Muscle layer of duodenum (tissue), 2 donors: ENCODE measurements at regions not wholly inside any gene's neighbourhood (a gene's known extent, or its start where the extent isn't known, plus 50 kb on each side); places are given as distances from the start of the nearest gene placed in this dataset.

ENCODE experiments used
- H3K27ac ChIP-seq: one replicate; pipeline ENCODE4 v1.7.0; 2013; ENCODE audit warnings: mild to moderate bottlenecking, low read length
- H3K27me3 ChIP-seq: one replicate; pipeline ENCODE4 v1.7.0; 2013; ENCODE audit warnings: low read depth, mild to moderate bottlenecking, control low read depth, low read length
- H3K36me3 ChIP-seq, 2 donors: one replicate each; pipeline ENCODE4 v1.7.0; 2013; ENCODE audit warnings: low read length in 2 of 2, control low read depth in 1 of 2, mild to moderate bottlenecking in 1 of 2; ENCODE audit not compliant: insufficient read depth in 2 of 2, control insufficient read depth in 1 of 2
- H3K4me1 ChIP-seq, 2 donors: one replicate each; pipeline ENCODE4 v1.7.0; 2013; ENCODE audit warnings: low read length in 2 of 2, mild to moderate bottlenecking in 2 of 2, control low read depth in 1 of 2, moderate library complexity in 1 of 2; ENCODE audit not compliant: insufficient read depth in 2 of 2, control insufficient read depth in 1 of 2
- H3K4me3 ChIP-seq, 2 donors: one replicate each; pipeline ENCODE4 v1.7.0; 2013; ENCODE audit warnings: low read length in 2 of 2, low read depth in 1 of 2, mild to moderate bottlenecking in 1 of 2
- H3K9me3 ChIP-seq, 2 donors: one replicate each; pipeline ENCODE4 v1.7.0; 2013; ENCODE audit warnings: low read length in 2 of 2, control low read depth in 1 of 2, mild to moderate bottlenecking in 1 of 2; ENCODE audit not compliant: control insufficient read depth in 1 of 2
- donor health status: healthy.

- Histone ChIP-seq H3K27me3 (no peaks in the 10 kb centered on the region), H3K27ac (no peak overlapping the region), H3K4me3 (no peak overlapping the region), H3K9me3 (no peaks in the 10 kb centered on the region), H3K4me1 (no peaks in the 10 kb centered on the region), H3K36me3 (no peaks in the 10 kb centered on the region)
Measured at GRCh38 chr2:217222309-217222910, 362.5 kb upstream of the TNP1 start.

- H3K4me3 ChIP-seq = no peak overlapping the region
- H3K9me3 ChIP-seq = no peaks in the 10 kb centered on the region
- H3K27me3 ChIP-seq = no peaks in the 10 kb centered on the region
- no peaks in the 10 kb centered on the region for H3K4me1 ChIP-seq
- H3K27ac ChIP-seq = no peak overlapping the region
- H3K36me3 ChIP-seq = no peaks in the 10 kb centered on the region
Measured at GRCh38 chr2:217220228-217221013, 360.6 kb upstream of the TNP1 start.

GRCh38 chr2:217219164-217219520, 359.3 kb upstream of the TNP1 start:
- Histone ChIP-seq H3K4me1 (no peaks in the 10 kb centered on the region), H3K27me3 (no peaks in the 10 kb centered on the region), H3K36me3 (no peaks in the 10 kb centered on the region), H3K4me3 (no peak overlapping the region), H3K9me3 (no peaks in the 10 kb centered on the region), H3K27ac (no peak overlapping the region)

GRCh38 chr2:217218269-217219163, 358.7 kb upstream of the TNP1 start:
- no peaks in the 10 kb centered on the region for H3K9me3 ChIP-seq
- no peaks in the 10 kb centered on the region for H3K27me3 ChIP-seq
- H3K36me3 ChIP-seq = no peaks in the 10 kb centered on the region
- H3K4me3 ChIP-seq = no peak overlapping the region
- H3K27ac ChIP-seq = no peak overlapping the region
- H3K4me1 ChIP-seq = no peaks in the 10 kb centered on the region

- H3K36me3 ChIP-seq = no peaks in the 10 kb centered on the region
- no peaks in the 10 kb centered on the region for H3K9me3 ChIP-seq
- no peaks in the 10 kb centered on the region for H3K4me1 ChIP-seq
- H3K27ac ChIP-seq = no peak overlapping the region
- no peak overlapping the region for H3K4me3 ChIP-seq
- no peaks in the 10 kb centered on the region for H3K27me3 ChIP-seq
Measured at GRCh38 chr2:217216982-217217381, 357.1 kb upstream of the TNP1 start.

GRCh38 chr2:217216316-217216715, 356.5 kb upstream of the TNP1 start:
- Histone ChIP-seq H3K36me3 (no peaks in the 10 kb centered on the region), H3K27me3 (no peaks in the 10 kb centered on the region), H3K27ac (no peak overlapping the region), H3K4me3 (no peak overlapping the region), H3K9me3 (no peaks in the 10 kb centered on the region), H3K4me1 (no peaks in the 10 kb centered on the region)

- Histone ChIP-seq H3K9me3 (no peaks in the 10 kb centered on the region), H3K4me3 (no peak overlapping the region), H3K27ac (no peak overlapping the region), H3K4me1 (no peaks in the 10 kb centered on the region), H3K36me3 (no peaks in the 10 kb centered on the region), H3K27me3 (no peaks in the 10 kb centered on the region)
Measured at GRCh38 chr2:217215877-217216276, 356.0 kb upstream of the TNP1 start.

- H3K4me1 ChIP-seq = no peaks in the 10 kb centered on the region
- no peak overlapping the region for H3K27ac ChIP-seq
- no peaks in the 10 kb centered on the region for H3K27me3 ChIP-seq
- no peaks in the 10 kb centered on the region for H3K36me3 ChIP-seq
- H3K9me3 ChIP-seq = no peaks in the 10 kb centered on the region
- no peak overlapping the region for H3K4me3 ChIP-seq
Measured at GRCh38 chr2:217208867-217209266, 349.0 kb upstream of the TNP1 start.

- Histone ChIP-seq H3K36me3 (no peaks in the 10 kb centered on the region), H3K9me3 (no peaks in the 10 kb centered on the region), H3K4me3 (no peak overlapping the region), H3K27ac (no peak overlapping the region), H3K27me3 (no peaks in the 10 kb centered on the region), H3K4me1 (no peaks in the 10 kb centered on the region)
Measured at GRCh38 chr2:217207699-217208010, 347.8 kb upstream of the TNP1 start.

GRCh38 chr2:217206907-217207698, 347.2 kb upstream of the TNP1 start:
- Histone ChIP-seq H3K9me3 (no peaks in the 10 kb centered on the region), H3K27me3 (no peaks in the 10 kb centered on the region), H3K4me1 (no peaks in the 10 kb centered on the region), H3K36me3 (no peaks in the 10 kb centered on the region), H3K27ac (no peak overlapping the region), H3K4me3 (no peak overlapping the region)
